NCI-H1417 (cell line): ENCODE measurements at regions not wholly inside any gene's neighbourhood (a gene's known extent, or its start where the extent isn't known, plus 50 kb on each side); places are given as distances from the start of the nearest gene placed in this dataset.
"Not testable (repeated sequence)": the region's sequence is repeated elsewhere in the genome, so short reads cannot be mapped to it uniquely, and the experiment has no call there.

Experiments
- DNase-seq, 3 experiments: peaks; one replicate each; lab custom pipeline; 2025; lab: John Stamatoyannopoulos, UW

GRCh38 chr7:145795132-145795531 is 321.5 kb upstream of the CNTNAP2 start:
- no peak for DNase-seq

- DNase-seq = no peak
Measured at GRCh38 chr7:145784809-145785780, 331.5 kb upstream of the CNTNAP2 start.

GRCh38 chr7:145781388-145781787 is 335.2 kb upstream of the CNTNAP2 start:
- not testable (repeated sequence) for DNase-seq

GRCh38 chr7:145779140-145779539 is 337.5 kb upstream of the CNTNAP2 start:
- no peak for DNase-seq

GRCh38 chr7:145774777-145775176 is 341.8 kb upstream of the CNTNAP2 start:
- DNase-seq = no peak

GRCh38 chr7:145753004-145753403 is 363.6 kb upstream of the CNTNAP2 start:
- no peak for DNase-seq

- no peak for DNase-seq
Measured at GRCh38 chr7:145737617-145738016, 379.0 kb upstream of the CNTNAP2 start.

GRCh38 chr7:145735061-145735460 is 381.5 kb upstream of the CNTNAP2 start:
- DNase-seq = no peak

GRCh38 chr7:145732521-145732920 is 384.1 kb upstream of the CNTNAP2 start:
- no peak for DNase-seq

- DNase-seq = no peak
Measured at GRCh38 chr7:145729691-145730090, 386.9 kb upstream of the CNTNAP2 start.

- no peak for DNase-seq
Measured at GRCh38 chr7:145718129-145718528, 398.5 kb upstream of the CNTNAP2 start.

- DNase-seq = no peak
Measured at GRCh38 chr7:145700488-145700887, 416.1 kb upstream of the CNTNAP2 start.

- DNase-seq = peak in 1 of 3 experiments; percentile 27
Measured at GRCh38 chr7:145698526-145699262, 417.9 kb upstream of the CNTNAP2 start.

GRCh38 chr7:145697412-145698107 is 419.0 kb upstream of the CNTNAP2 start:
- not testable (repeated sequence) for DNase-seq

- no peak for DNase-seq
Measured at GRCh38 chr7:145696071-145696470, 420.5 kb upstream of the CNTNAP2 start.

GRCh38 chr7:145692237-145692950 is 424.2 kb upstream of the CNTNAP2 start:
- DNase-seq = no peak

GRCh38 chr7:145691377-145691914 is 425.2 kb upstream of the CNTNAP2 start:
- no peak for DNase-seq

GRCh38 chr7:145681646-145682045 is 435.0 kb upstream of the CNTNAP2 start:
- DNase-seq = no peak

GRCh38 chr7:145681159-145681558 is 435.4 kb upstream of the CNTNAP2 start:
- no peak for DNase-seq

GRCh38 chr7:145665499-145666258 is 450.9 kb upstream of the CNTNAP2 start:
- DNase-seq = no peak

GRCh38 chr7:145655666-145656065 is 460.9 kb upstream of the CNTNAP2 start:
- DNase-seq = no peak
